H1 (cell line): ENCODE measurements at regions not wholly inside any gene's neighbourhood (a gene's known extent, or its start where the extent isn't known, plus 50 kb on each side); places are given as distances from the start of the nearest gene placed in this dataset.

Experiments used
- CHD2 ChIP-seq: IDR thresholded peaks from 2 replicates; pipeline ENCODE4 v1.6.1; 2012; ENCODE audit warnings: low read length, improper control_type of control experiment
- EGR1 ChIP-seq: IDR thresholded peaks from 2 replicates; pipeline ENCODE4 v1.6.1; 2011; ENCODE audit warnings: low read depth, low read length, borderline replicate concordance
- EP300 ChIP-seq, 2 experiments: IDR thresholded peaks; 1 replicate in 1 of 2; 2 replicates in 1 of 2; pipeline ENCODE4 v1.6.1; 2011 to 2012; ENCODE audit warnings: low read depth in 2 of 2, low read length in 2 of 2, mild to moderate bottlenecking in 2 of 2, borderline replicate concordance in 1 of 2, inconsistent platforms in 1 of 2, moderate library complexity in 1 of 2
- EZH2 ChIP-seq: fragments of 200-600 bp; sonication (generic); IDR thresholded peaks from 2 replicates; pipeline ENCODE4 v1.7.1; 2012; ENCODE audit warnings: low read depth, mild to moderate bottlenecking, moderate library complexity, low read length, inconsistent platforms; ENCODE audit not compliant: severe bottlenecking
- NRF1 ChIP-seq: IDR thresholded peaks from 2 replicates; pipeline ENCODE4 v1.6.1; 2011; ENCODE audit warnings: mild to moderate bottlenecking, low read depth, low read length, improper control_type of control experiment
- POLR2A ChIP-seq, 2 experiments: IDR thresholded peaks; 1 replicate in 1 of 2; 2 replicates in 1 of 2; pipeline ENCODE4 v1.6.1; 2011; ENCODE audit warnings: low read depth in 2 of 2, low read length in 2 of 2, mild to moderate bottlenecking in 2 of 2; ENCODE audit errors: control extremely low read depth in 1 of 2
- POLR2AphosphoS5 ChIP-seq: IDR thresholded peaks from 2 replicates; pipeline ENCODE4 v1.6.1; 2011; ENCODE audit warnings: low read depth, low read length
- RAD21 ChIP-seq, 2 experiments: IDR thresholded peaks in 1 of 2; conservative IDR thresholded peaks in 1 of 2; 2 replicates each; pipeline ENCODE4 v1.6.1; 2011; ENCODE audit warnings: low read depth in 2 of 2, low read length in 2 of 2, improper control_type of control experiment in 1 of 2, inconsistent platforms in 1 of 2, mild to moderate bottlenecking in 1 of 2, moderate library complexity in 1 of 2
- RFX5 ChIP-seq: IDR thresholded peaks from 2 replicates; pipeline ENCODE4 v1.6.1; 2011; ENCODE audit warnings: low read depth, low read length, improper control_type of control experiment, borderline replicate concordance
- SAP30 ChIP-seq: fragments of 300-600 bp; sonication (generic); IDR thresholded peaks from 2 replicates; pipeline ENCODE4 v1.7.1; 2012; ENCODE audit warnings: low read length, moderate library complexity, mild to moderate bottlenecking, inconsistent platforms; ENCODE audit not compliant: insufficient read depth, insufficient replicate concordance
- USF2 ChIP-seq: IDR thresholded peaks from 2 replicates; pipeline ENCODE4 v1.6.1; 2011; ENCODE audit warnings: low read length, improper control_type of control experiment
- YY1 ChIP-seq: IDR thresholded peaks from 2 replicates; pipeline ENCODE4 v1.6.1; 2011; ENCODE audit warnings: low read depth, mild to moderate bottlenecking, low read length
- TF ChIP-seq, protein P1 (sequence below): IDR thresholded peaks from 2 replicates; pipeline ENCODE4 v1.6.1; 2012; ENCODE audit warnings: inconsistent platforms
- TF ChIP-seq, protein P2 (sequence below), 3 experiments: IDR thresholded peaks; 1 replicate in 2 of 3; 2 replicates in 1 of 3; pipeline versions ENCODE4 v1.5.1 to v1.6.1; 2011; ENCODE audit warnings: low read length in 3 of 3, mild to moderate bottlenecking in 3 of 3, inconsistent platforms in 2 of 3, low read depth in 1 of 3, moderate library complexity in 1 of 3; ENCODE audit not compliant: insufficient read depth in 1 of 3; ENCODE audit errors: control extremely low read depth in 1 of 3

DNA sequence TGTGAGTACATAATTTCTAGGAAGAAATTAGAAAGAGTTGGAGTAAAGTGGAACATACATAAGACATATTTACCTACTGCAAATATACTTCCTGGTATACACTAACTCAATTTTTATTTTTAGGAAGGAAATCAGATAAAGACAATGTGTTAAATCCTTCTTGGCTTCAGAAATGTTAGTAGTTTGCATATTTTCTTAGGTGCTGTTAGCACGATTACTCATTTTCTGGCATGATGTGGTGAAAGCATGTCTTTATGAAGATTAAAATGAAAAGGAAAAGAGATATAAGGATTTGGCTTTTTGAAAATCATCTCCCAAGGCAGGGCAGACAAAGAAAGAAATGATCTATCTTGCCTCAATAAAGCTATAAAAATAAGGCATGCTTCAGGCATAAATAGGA is 287.6 kb upstream of the E2F7 start:
- TF ChIP-seq USF2, result no peak
- no peak for TF ChIP-seq POLR2A (IDR thresholded peaks at IDR 0.05; ENCODE audit: control extremely low read depth in 1 of 2, low read depth in 2 of 2, low read length in 2 of 2)
- no peak for TF ChIP-seq YY1
- TF ChIP-seq, protein P1, sequence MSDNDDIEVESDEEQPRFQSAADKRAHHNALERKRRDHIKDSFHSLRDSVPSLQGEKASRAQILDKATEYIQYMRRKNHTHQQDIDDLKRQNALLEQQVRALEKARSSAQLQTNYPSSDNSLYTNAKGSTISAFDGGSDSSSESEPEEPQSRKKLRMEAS, result no peak
- no peak for TF ChIP-seq CHD2
- no peak for TF ChIP-seq RFX5
- TF ChIP-seq NRF1, result no peak
- no peak for TF ChIP-seq EZH2
- TF ChIP-seq, protein P2, sequence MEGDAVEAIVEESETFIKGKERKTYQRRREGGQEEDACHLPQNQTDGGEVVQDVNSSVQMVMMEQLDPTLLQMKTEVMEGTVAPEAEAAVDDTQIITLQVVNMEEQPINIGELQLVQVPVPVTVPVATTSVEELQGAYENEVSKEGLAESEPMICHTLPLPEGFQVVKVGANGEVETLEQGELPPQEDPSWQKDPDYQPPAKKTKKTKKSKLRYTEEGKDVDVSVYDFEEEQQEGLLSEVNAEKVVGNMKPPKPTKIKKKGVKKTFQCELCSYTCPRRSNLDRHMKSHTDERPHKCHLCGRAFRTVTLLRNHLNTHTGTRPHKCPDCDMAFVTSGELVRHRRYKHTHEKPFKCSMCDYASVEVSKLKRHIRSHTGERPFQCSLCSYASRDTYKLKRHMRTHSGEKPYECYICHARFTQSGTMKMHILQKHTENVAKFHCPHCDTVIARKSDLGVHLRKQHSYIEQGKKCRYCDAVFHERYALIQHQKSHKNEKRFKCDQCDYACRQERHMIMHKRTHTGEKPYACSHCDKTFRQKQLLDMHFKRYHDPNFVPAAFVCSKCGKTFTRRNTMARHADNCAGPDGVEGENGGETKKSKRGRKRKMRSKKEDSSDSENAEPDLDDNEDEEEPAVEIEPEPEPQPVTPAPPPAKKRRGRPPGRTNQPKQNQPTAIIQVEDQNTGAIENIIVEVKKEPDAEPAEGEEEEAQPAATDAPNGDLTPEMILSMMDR (IDR thresholded peaks at IDR 0.05; ENCODE audit: control extremely low read depth in 1 of 3, insufficient read depth in 1 of 3, low read depth in 1 of 3, low read length in 3 of 3), result no peak
- no peak for TF ChIP-seq EP300 (IDR thresholded peaks at IDR 0.05; ENCODE audit: borderline replicate concordance in 1 of 2, low read depth in 2 of 2, low read length in 2 of 2)
- TF ChIP-seq POLR2AphosphoS5, result no peak
- no peak for TF ChIP-seq RAD21 (IDR thresholded peaks at IDR 0.05 in 1 of 2, conservative IDR thresholded peaks at IDR 0.05 in 1 of 2; ENCODE audit: low read depth in 2 of 2, low read length in 2 of 2)
- TF ChIP-seq EGR1, result no peak
- TF ChIP-seq SAP30, result no peak
